ENCODE measurements at regions not wholly inside any gene's neighbourhood (a gene's known extent, or its start where the extent isn't known, plus 50 kb on each side); places are given as distances from the start of the nearest gene placed in this dataset.

- TF ChIP-seq POLR2A (IDR thresholded peaks at IDR 0.05; ENCODE audit: low read length) (no peak), GATA1 (IDR thresholded peaks at IDR 0.05; ENCODE audit: low read depth, low read length) (no peak)
Measured at GRCh38 chr20:19835533-19836222, 77.6 kb downstream of the RIN2 start.
